K562 (cell line): ENCODE measurements at regions not wholly inside any gene's neighbourhood (a gene's known extent, or its start where the extent isn't known, plus 50 kb on each side); places are given as distances from the start of the nearest gene placed in this dataset.

Experiments
- ATAC-seq: fragments of 200-7000 bp; cut with Tn5 transposase; 3 replicates; pipeline ENCODE4 v1.9.1; 2020; ENCODE audit warnings: moderate library complexity
- BruUV-seq: library from RNA; stranded (reverse); fragments of 400-500 nt; replicated peaks from 2 replicates; lab custom pipeline; 2021; lab: Mats Ljungman, UMichigan
- CTCF ChIA-PET: fragments of 300-600 bp; formaldehyde crosslinking; extraction: SDS; loops from one replicate; lab custom pipeline; 2021; ENCODE audit warnings: low intra/inter-chr PET ratio; lab: Yijun Ruan, JAX
- POLR2A ChIA-PET: fragments of 300-600, 350-650 bp; sonication (Branson Sonifier 250); formaldehyde crosslinking; extraction: SDS; loops from one replicate; lab custom pipeline; 2021; ENCODE audit warnings: antibody characterized with exemption, inconsistent platforms; lab: Yijun Ruan, JAX
- DNase-seq, 4 experiments: peaks; one replicate each; pipeline versions ENCODE4 v3.0.0 to v3.0.0-alpha.2; 2011 to 2018; ENCODE audit warnings: low spot score in 3 of 4, mixed read lengths in 3 of 4; ENCODE audit errors: extremely low read depth in 1 of 4
- FAIRE-seq: peaks from 2 replicates; lab custom pipeline; 2011; peaks lifted over from hg19 to GRCh38; lab: Jason Lieb, UNC
- H2AFZ ChIP-seq: 2 replicates; pipeline ENCODE4 v1.6.0; 2011; ENCODE audit warnings: low read depth, low read length, control low read depth, inconsistent platforms
- H3K27ac ChIP-seq: fragments of 200-600 bp; 3 replicates; pipeline ENCODE4 v1.8.0; 2011; ENCODE audit warnings: low read depth, mild to moderate bottlenecking, control low read depth, inconsistent platforms, low read length, moderate library complexity, mixed read lengths; ENCODE audit errors: extremely low read depth
- H3K27me3 ChIP-seq, 2 experiments: fragments of 300-600 bp in 1 of 2; 2 replicates in 1 of 2; 3 replicates in 1 of 2; pipeline versions ENCODE4 v1.6.0 to v1.8.0; 2011; ENCODE audit warnings: inconsistent platforms in 2 of 2, low read length in 2 of 2, mild to moderate bottlenecking in 1 of 2, mixed read lengths in 1 of 2, moderate library complexity in 1 of 2; ENCODE audit not compliant: control insufficient read depth in 2 of 2, insufficient read depth in 2 of 2
- H3K36me3 ChIP-seq: fragments of 300-600 bp; 3 replicates; pipeline ENCODE4 v1.8.0; 2011; ENCODE audit warnings: mild to moderate bottlenecking, low read length, inconsistent platforms; ENCODE audit not compliant: control insufficient read depth, insufficient read depth
- H3K4me1 ChIP-seq, 2 experiments: fragments of 200-600 bp in 1 of 2; replicated peaks in 1 of 2; 2 replicates in 1 of 2; 3 replicates in 1 of 2; pipeline versions ENCODE4 v1.5.1 to v1.8.0; 2011; ENCODE audit warnings: inconsistent platforms in 2 of 2, low read length in 2 of 2, mild to moderate bottlenecking in 1 of 2, mixed read lengths in 1 of 2, moderate library complexity in 1 of 2; ENCODE audit not compliant: control insufficient read depth in 2 of 2, insufficient read depth in 2 of 2
- H3K4me2 ChIP-seq: 2 replicates; pipeline ENCODE4 v1.6.1; 2011; ENCODE audit warnings: low read length, control low read depth, inconsistent platforms, mixed read lengths; ENCODE audit not compliant: insufficient read depth
- H3K4me3 ChIP-seq: fragments of 200-600 bp; sonication (generic), shearing (Covaris generic); 2 replicates; pipeline ENCODE4 v1.5.1; 2016; ENCODE audit warnings: control low read depth, inconsistent platforms
- H3K79me2 ChIP-seq: fragments of 200-600 bp; 3 replicates; pipeline ENCODE4 v1.8.0; 2011; ENCODE audit warnings: low read length, inconsistent platforms; ENCODE audit not compliant: control insufficient read depth, insufficient read depth
- H3K9ac ChIP-seq, 2 experiments: 2 replicates each; pipeline versions ENCODE4 v1.6.0 to v1.6.1; 2011; ENCODE audit warnings: low read depth in 2 of 2, low read length in 2 of 2, control low read depth in 1 of 2, inconsistent platforms in 1 of 2, mild to moderate bottlenecking in 1 of 2, mixed read lengths in 1 of 2; ENCODE audit not compliant: insufficient read depth in 1 of 2
- H3K9me1 ChIP-seq: one replicate; pipeline ENCODE4 v1.6.0; 2011; ENCODE audit warnings: inconsistent platforms, mild to moderate bottlenecking, low read length, moderate library complexity; ENCODE audit not compliant: control insufficient read depth, insufficient read depth
- H3K9me3 ChIP-seq: replicated peaks from 2 replicates; pipeline ENCODE4 v1.5.1; 2011; ENCODE audit warnings: low read depth, low read length, inconsistent platforms; ENCODE audit not compliant: control insufficient read depth, insufficient read depth
- H4K20me1 ChIP-seq: replicated peaks from 2 replicates; pipeline ENCODE4 v1.6.1; 2011; ENCODE audit warnings: low read length, inconsistent platforms, mixed read lengths; ENCODE audit not compliant: control insufficient read depth, insufficient read depth
- ARID2 ChIP-seq: fragments of 450-650 bp; IDR thresholded peaks from 2 replicates; pipeline ENCODE4 v1.6.1; 2017; ENCODE audit warnings: antibody characterized with exemption, mild to moderate bottlenecking
- ELF4 ChIP-seq: fragments of 450-650 bp; formaldehyde crosslinking; IDR thresholded peaks from 2 replicates; pipeline ENCODE4 v1.4.0; 2022; ENCODE audit warnings: missing genetic modification characterization
- FOXA3 ChIP-seq, 2 experiments: fragments of 450-650 bp in 1 of 2; sonication (generic) in 1 of 2; formaldehyde crosslinking; IDR thresholded peaks in 1 of 2; conservative IDR thresholded peaks in 1 of 2; 2 replicates each; pipeline versions ENCODE4 v1.4.0 to v1.8.0; 2020 to 2022; ENCODE audit warnings: mild to moderate bottlenecking in 2 of 2, missing genetic modification reagents in 1 of 2
- HDGF ChIP-seq: fragments of 450-650 bp; IDR thresholded peaks from 2 replicates; pipeline ENCODE4 v1.6.1; 2016
- HMG20A ChIP-seq: fragments of 450-650 bp; formaldehyde crosslinking; conservative IDR thresholded peaks from 2 replicates; pipeline ENCODE4 v1.4.0; 2020; ENCODE audit warnings: mild to moderate bottlenecking, mixed read lengths
- NELFE ChIP-seq: IDR thresholded peaks from 2 replicates; pipeline ENCODE4 v1.6.1; 2011; ENCODE audit warnings: mild to moderate bottlenecking; ENCODE audit not compliant: insufficient read depth, insufficient read length
- STAT5A ChIP-seq: IDR thresholded peaks from 2 replicates; pipeline ENCODE4 v1.6.1; 2012; ENCODE audit warnings: low read length, inconsistent platforms, borderline replicate concordance
- ZNF24 ChIP-seq: fragments of 450-650 bp; IDR thresholded peaks from 2 replicates; pipeline ENCODE4 v1.6.1; 2016
- ZNF436 ChIP-seq: fragments of 250-450, 450-650 bp; sonication (Bioruptor Pico); formaldehyde crosslinking; IDR thresholded peaks from 2 replicates; pipeline ENCODE4 v1.7.0; 2020; ENCODE audit warnings: mild to moderate bottlenecking
- WGBS: fragments of 100-300 bp; shearing (Covaris generic); methylation state at CpG from one replicate; pipeline ENCODE4 v1.1.6; 2016; ENCODE audit warnings: low coverage, mixed read lengths; ENCODE audit not compliant: insufficient coverage; ENCODE audit errors: missing lambda C conversion rate; 5-methylcytosine and 5-hydroxymethylcytosine counted together
- in situ Hi-C: fragments of 300-500 bp; cut with MboI; formaldehyde crosslinking; loops from 4 replicates; pipeline ENCODE4 v1.15.0; 2018; ENCODE audit warnings: inconsistent platforms, mixed read lengths
- intact Hi-C: fragments of 100-400 bp; cut with micrococcal nuclease; formaldehyde crosslinking; loops from 2 replicates; pipeline ENCODE4 v1.14.2; 2022
- TF ChIP-seq, protein P1 (sequence below): sonication (generic); formaldehyde crosslinking; IDR thresholded peaks from 2 replicates; pipeline ENCODE4 v1.4.0; 2020; ENCODE audit warnings: mild to moderate bottlenecking, missing genetic modification reagents
- TF ChIP-seq, protein P2 (sequence below): fragments of 250-450 bp; sonication (Bioruptor Pico); IDR thresholded peaks from 2 replicates; pipeline ENCODE4 v1.4.0; 2020; ENCODE audit warnings: mild to moderate bottlenecking

DNA sequence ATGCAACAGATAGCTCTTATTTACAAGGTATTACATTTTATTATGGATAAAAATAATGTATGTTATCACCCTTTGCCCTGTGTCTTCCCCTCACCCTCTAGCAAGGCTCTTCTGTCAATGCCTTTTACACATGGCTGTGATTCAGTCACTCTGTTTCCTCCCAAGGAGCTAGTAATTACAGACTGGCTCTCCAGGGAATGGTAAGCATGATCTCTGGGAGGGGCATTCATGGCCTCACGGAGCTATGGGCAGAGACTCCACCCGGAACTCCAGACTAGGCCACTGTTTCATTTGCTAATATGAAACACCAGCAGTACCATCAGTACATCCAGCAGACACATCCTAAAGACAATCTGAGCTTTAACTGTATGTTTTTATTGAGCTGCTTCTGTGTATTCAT, 410.9 kb upstream of the CYRIA start:
- ATAC-seq (no peak), FAIRE-seq (no peak), DNase-seq (no peak)
- Histone ChIP-seq H2AFZ (no peak overlapping the region), H3K36me3 (no peaks in the 10 kb centered on the region), H3K4me2 (no peak overlapping the region), H3K4me1 (no peaks in the 10 kb centered on the region), H3K27ac (no peak overlapping the region), H3K79me2 (no peaks in the 10 kb centered on the region), H3K9me1 (no peaks in the 10 kb centered on the region), H3K27me3 (no peaks in the 10 kb centered on the region), H4K20me1 (no peaks in the 10 kb centered on the region), H3K4me3 (no peak overlapping the region), H3K9me3 (no peaks in the 10 kb centered on the region; the same call in 1 of the 2 replicates), H3K9ac (no peak overlapping the region)
- in situ Hi-C loops (no loop called here), intact Hi-C loops (no loop called here)
- 3% methylated on average over 2 of the region's 2 CpGs for WGBS
- ChIA-PET POLR2A (no interaction called here), CTCF (no interaction called here)
- no peak for TF ChIP-seq HDGF
- TF ChIP-seq HMG20A (CRISPR knock-in tag): no peak
- no peak for TF ChIP-seq ZNF24
- TF ChIP-seq ARID2: no peak
- BruUV-seq: no TSS peak

DNA sequence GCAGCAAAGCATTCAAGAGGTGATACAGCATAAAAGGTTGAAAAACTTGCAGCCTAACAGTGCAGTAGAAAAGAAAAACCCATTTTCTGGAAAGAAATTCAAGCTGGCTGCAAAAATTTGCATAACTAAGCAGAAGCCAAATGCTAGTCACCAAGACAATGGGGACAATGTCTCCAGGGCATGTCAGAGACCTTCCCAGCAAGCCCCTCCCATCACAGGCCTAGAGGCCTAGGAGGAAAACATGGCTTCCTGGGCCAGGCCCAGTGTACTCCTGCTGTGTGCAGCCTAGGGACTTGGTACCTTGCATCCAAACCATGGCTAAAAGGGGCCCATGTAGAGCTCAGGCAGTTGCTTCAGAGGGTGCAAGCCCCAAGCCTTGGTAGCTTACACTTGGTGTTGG, 405.1 kb upstream of the CYRIA start:
- Histone ChIP-seq H3K27me3 (no peaks in the 10 kb centered on the region), H4K20me1 (no peaks in the 10 kb centered on the region)
- TF ChIP-seq STAT5A (no peak), FOXA3 (CRISPR knock-in tag; conservative IDR thresholded peaks at IDR 0.05 in 1 of 2, IDR thresholded peaks at IDR 0.05 in 1 of 2) (no peak), NELFE (no peak), ELF4 (CRISPR knock-in tag) (no peak), ZNF436 (CRISPR knock-in tag) (no peak)
- TF ChIP-seq, protein P1, sequence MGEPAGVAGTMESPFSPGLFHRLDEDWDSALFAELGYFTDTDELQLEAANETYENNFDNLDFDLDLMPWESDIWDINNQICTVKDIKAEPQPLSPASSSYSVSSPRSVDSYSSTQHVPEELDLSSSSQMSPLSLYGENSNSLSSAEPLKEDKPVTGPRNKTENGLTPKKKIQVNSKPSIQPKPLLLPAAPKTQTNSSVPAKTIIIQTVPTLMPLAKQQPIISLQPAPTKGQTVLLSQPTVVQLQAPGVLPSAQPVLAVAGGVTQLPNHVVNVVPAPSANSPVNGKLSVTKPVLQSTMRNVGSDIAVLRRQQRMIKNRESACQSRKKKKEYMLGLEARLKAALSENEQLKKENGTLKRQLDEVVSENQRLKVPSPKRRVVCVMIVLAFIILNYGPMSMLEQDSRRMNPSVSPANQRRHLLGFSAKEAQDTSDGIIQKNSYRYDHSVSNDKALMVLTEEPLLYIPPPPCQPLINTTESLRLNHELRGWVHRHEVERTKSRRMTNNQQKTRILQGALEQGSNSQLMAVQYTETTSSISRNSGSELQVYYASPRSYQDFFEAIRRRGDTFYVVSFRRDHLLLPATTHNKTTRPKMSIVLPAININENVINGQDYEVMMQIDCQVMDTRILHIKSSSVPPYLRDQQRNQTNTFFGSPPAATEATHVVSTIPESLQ (CRISPR knock-in tag): no peak
- TF ChIP-seq, protein P2, sequence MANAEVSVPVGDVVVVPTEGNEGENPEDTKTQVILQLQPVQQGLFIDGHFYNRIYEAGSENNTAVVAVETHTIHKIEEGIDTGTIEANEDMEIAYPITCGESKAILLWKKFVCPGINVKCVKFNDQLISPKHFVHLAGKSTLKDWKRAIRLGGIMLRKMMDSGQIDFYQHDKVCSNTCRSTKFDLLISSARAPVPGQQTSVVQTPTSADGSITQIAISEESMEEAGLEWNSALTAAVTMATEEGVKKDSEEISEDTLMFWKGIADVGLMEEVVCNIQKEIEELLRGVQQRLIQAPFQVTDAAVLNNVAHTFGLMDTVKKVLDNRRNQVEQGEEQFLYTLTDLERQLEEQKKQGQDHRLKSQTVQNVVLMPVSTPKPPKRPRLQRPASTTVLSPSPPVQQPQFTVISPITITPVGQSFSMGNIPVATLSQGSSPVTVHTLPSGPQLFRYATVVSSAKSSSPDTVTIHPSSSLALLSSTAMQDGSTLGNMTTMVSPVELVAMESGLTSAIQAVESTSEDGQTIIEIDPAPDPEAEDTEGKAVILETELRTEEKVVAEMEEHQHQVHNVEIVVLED (CRISPR knock-in tag): no peak
- TF ChIP-seq, all 486 proteins: peak for 0
- DNase-seq (no peak), FAIRE-seq (no peak), ATAC-seq (no peak)
- intact Hi-C loops (no loop called here), in situ Hi-C loops (no loop called here)
- H3K9me3 ChIP-seq: no peaks in the 10 kb centered on the region
- no peak overlapping the region for H3K9ac ChIP-seq
- H3K4me3 ChIP-seq: no peak overlapping the region
- H3K79me2 ChIP-seq: no peaks in the 10 kb centered on the region
- no peak overlapping the region for H2AFZ ChIP-seq
- ChIA-PET POLR2A (no interaction called here), CTCF (no interaction called here)
- no TSS peak for BruUV-seq
- no peaks in the 10 kb centered on the region for H3K4me1 ChIP-seq
- H3K27ac ChIP-seq: no peak overlapping the region
- H3K9me1 ChIP-seq: no peaks in the 10 kb centered on the region
- no peak overlapping the region for H3K4me2 ChIP-seq
- no peaks in the 10 kb centered on the region for H3K36me3 ChIP-seq
